Activated CD4-positive, alpha-beta T cell treated with anti-CD3 and anti-CD28 coated beads, Interleukin-2, Interleukin-4, amounts not matched to agents 100 ng/mL and 50 ng/mL, durations not matched to agents 16 hours and 8 hours (primary cell): ENCODE measurements at regions not wholly inside any gene's neighbourhood (a gene's known extent, or its start where the extent isn't known, plus 50 kb on each side); places are given as distances from the start of the nearest gene placed in this dataset.
"Not testable (repeated sequence)": the region's sequence is repeated elsewhere in the genome, so short reads cannot be mapped to it uniquely, and the experiment has no call there.

Source experiments
- DNase-seq: peaks from one replicate; pipeline ENCODE4 v3.0.0-alpha.2; 2020; ENCODE audit warnings: low spot score

DNA sequence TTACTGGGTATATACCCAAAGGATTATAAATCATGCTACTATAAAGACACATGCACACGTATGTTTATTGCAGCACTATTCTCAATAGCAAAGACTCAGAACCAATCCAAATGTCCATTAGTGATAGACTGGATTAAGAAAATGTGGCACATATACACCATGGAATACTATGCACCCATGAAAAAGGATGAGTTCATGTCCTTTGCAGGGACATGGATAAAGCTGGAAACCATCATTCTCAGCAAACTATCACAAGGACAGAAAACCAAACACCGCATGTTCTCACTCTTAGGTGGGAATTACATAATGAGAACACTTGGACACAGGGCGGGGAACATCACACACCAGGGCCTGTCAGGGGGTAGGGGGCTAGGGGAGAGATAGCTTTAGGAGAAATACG, 186.1 kb upstream of the FTMT start:
- DNase-seq, result not testable (repeated sequence)

DNA sequence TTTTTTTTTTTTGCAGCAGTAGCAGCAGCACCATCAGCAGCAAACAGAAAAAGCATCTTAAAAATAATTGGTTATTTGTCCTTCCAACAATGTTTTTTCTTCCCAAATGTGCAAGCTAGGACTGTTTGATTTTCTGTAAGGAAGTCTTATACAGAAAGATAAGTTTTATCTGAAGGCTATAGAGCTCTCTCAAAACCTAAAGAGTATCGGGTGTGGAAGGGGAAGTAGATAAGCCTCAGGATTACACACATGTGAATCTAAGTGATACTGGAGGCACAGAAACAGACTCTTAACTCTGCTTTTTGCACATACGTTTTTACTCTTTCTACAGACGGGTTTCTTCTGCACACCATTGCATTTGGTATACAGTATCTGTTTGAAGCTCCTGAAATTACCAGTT, 184.4 kb upstream of the FTMT start:
- DNase-seq, result no peak

DNA sequence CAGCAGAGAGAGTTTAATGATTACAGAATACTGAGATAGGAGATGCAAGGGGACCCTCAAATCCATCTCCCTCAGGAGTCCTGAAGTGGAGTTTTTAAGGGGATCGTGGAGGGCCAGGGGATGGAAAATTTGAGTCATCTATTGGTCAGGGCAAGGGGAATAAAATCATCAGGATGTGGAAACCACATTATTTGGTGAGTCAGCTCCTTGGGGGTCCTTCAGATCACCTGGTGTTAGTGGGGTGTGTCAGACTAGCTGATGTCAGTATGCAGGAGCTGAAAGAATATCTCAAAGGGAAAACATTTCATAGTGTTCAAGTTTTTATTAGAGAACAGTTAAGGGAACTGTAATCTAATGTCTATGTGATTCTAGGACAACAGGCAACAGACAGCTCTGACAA, 183.0 kb upstream of the FTMT start:
- DNase-seq, result no peak

GRCh38 chr5:121671624-121672023, 180.1 kb upstream of the FTMT start:
- DNase-seq, result no peak

- DNase-seq, result no peak
Measured at GRCh38 chr5:121675924-121676323, 175.8 kb upstream of the FTMT start.

DNA sequence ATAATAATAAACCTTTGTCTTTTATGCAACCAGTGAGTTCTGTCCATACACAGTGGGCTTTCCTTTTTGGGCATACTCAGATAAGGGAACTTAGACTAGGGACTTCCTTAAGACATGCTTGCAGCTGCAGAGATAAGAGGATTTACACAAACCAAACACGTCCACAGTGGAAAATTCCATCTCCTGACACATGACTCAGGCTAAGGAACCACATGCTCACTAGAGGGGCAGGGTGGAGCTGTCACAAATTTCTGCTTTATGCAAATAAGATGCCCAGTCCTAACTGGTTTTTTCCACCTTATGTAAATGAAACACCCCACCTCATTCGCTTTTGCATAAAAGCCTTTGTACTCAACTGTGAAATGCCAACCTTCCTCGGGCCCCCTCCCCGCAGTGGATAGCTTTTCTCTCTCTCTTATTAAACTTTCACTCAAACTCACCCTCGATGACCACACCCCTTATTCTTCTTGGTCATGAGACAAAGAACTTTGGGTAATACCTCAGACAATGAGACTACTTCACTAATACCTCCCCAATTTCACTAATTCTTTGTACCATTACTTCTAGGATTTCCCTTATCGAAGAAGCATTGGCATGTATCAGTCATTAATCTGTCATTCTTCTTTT, 170.3 kb upstream of the FTMT start:
- DNase-seq, result no peak

DNA sequence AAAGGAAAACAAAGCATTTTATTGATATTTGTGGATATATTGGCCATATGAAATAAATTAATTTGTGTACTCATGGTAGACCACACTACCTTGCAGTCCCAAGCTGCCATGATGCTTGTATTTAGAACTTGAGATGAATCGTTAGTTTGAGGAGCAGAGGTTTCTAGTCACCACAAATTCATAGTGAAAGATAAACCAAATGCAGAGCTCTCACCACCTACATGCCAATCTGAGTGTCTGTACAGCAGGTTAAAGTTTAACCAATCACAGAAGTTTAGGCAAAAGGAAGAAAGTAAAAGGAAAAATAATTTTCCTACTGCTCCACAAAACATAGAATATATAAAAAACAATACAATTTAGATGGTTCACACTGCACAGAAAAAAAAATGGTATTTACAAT, 163.6 kb upstream of the FTMT start:
- DNase-seq, result no peak

- DNase-seq, result no peak
Measured at GRCh38 chr5:121688781-121689180, 162.9 kb upstream of the FTMT start.

DNA sequence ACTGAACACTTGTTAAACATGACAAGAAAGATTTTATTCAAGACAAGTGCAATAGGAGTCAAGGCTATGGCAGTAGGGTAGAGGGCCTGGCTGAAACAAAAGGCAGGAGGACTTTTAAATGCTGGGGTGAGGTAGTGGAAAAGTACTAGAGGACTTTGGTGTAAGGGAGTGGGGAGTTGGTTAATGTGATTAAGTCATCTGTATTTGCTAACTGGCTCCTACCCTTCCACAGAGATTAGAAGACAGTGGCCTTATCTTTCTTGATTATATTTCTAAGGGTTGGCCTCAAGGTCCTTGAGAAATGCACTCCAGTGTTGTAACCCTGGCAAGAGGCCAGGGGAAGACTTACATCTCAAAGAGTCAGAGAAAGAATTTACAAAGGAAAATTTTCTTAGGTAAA, 160.2 kb upstream of the FTMT start:
- DNase-seq, result no peak

- DNase-seq, result no peak
Measured at GRCh38 chr5:121692158-121692557, 159.5 kb upstream of the FTMT start.

- no peak for DNase-seq
Measured at GRCh38 chr5:121693864-121694263, 157.8 kb upstream of the FTMT start.

GRCh38 chr5:121695307-121695706, 156.4 kb upstream of the FTMT start:
- DNase-seq, result no peak

- no peak for DNase-seq
Measured at GRCh38 chr5:121698690-121699089, 153.0 kb upstream of the FTMT start.

GRCh38 chr5:121701731-121702130, 150.0 kb upstream of the FTMT start:
- DNase-seq, result no peak

DNA sequence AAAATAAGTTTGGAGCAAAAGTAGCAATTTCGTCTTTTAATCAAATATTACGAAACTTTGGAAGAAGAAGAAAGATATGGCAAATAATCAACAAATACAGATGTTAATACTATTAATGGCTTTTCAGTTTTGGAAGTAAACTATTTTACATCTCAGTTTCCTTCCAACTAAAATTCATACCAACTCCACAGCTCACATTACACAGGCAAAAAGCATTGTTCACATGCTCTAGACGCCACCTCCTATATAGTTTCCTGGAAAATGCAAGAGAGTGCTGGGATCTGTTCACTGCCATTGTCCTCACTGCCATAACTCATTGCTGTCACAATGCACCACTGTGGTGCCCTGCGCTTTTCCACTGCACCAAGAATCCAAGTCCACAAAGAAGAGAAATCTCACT, 149.0 kb upstream of the FTMT start:
- DNase-seq, result no peak

- no peak for DNase-seq
Measured at GRCh38 chr5:121704291-121704690, 147.4 kb upstream of the FTMT start.

DNA sequence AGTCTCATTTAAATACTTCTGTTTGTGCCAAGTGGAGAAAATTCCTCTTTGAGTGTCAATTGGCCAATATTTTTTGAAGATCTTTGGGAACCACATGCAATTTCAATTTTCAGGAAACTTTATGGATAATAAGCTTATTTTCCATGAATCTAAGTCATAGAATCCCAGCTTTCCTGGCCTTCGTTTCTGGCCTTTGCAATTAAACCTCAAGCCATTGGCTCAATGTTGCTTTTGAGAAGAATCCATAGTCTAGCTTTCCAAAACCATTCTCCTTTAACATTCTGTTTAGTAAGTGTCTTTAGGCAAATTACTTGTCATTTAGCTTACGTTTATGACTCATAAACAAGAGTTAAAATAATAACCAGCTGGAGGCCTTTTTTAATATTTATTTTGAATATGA, 145.0 kb upstream of the FTMT start:
- no peak for DNase-seq

GRCh38 chr5:121707178-121707577, 144.5 kb upstream of the FTMT start:
- DNase-seq, result no peak

DNA sequence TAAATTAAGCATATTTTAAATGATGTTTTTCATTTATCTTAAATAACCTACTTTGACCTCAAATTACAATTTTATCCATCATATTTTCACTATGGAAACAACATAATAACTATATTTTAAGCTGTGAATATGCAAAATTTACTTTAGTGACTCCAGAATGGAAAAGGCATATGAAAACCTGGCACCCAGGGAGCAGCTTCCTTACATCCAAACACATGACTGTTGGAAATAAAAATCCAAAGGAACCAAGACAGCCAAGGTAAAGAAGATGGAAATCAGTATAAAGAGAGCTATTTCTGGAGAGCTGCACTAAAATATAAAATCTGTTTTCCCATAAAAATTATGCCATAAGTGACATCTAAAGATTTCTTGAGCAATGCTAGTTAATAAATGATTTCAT, 140.3 kb upstream of the FTMT start:
- no peak for DNase-seq

GRCh38 chr5:121719255-121719654, 132.4 kb upstream of the FTMT start:
- no peak for DNase-seq

DNA sequence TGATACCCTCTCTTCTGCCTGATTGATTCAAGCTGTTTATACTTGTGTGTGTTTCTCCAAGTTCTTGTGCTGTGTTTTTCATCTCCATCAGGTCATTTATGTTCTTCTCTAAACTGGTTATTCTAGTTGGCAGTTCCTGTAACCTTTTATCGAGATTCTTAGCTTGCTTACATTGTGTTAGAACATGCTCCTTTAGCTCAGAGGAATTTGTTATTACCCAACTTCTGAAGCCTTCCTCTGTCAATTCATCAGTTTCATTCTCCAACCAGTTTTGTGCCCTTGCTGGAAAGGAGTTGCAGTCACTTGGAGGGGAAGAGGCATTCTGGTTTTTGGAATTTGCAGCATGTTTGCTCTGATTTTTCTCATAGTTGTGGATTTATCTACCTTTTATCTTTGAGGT, 126.2 kb upstream of the FTMT start:
- no peak for DNase-seq

- no peak for DNase-seq
Measured at GRCh38 chr5:121726991-121727390, 124.7 kb upstream of the FTMT start.

DNA sequence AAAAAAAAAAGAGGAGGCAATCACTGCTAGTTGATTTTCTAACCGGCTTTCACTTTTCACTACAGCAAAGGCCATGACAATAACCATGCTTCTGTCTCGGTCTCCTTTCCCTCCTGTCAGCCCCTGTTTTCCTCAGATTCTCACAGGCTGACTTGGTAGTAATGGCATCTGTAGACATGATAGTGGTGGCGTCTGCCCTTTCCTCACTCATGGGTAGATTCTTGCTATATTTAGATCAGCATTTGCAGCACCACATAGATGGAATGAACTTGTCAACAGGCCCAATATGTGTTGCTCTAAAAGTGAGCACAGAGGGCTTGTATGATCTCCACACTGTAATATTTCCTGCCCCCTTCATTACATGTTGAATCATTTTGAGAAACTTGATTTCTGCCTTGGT, 120.3 kb upstream of the FTMT start:
- no peak for DNase-seq

DNA sequence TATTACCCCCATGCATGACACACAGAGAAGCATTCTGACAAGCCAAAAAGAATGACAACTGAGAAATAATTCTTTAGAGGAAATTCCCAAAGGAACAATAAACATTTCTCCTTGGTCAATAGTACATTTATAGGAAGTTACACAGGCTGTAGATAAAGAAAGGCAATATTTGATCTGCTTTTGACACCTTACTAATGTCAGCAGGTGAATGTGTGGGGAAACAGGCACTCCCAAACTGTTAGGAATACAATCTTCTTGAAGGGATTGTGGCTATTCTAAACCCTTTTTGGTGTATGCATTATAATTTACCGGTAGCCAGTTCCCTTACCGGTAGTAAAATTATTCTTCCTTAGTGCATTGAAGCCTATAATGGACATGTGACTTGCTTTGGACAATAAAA, 116.1 kb upstream of the FTMT start:
- no peak for DNase-seq

GRCh38 chr5:121737120-121737519, 114.6 kb upstream of the FTMT start:
- no peak for DNase-seq
